HEK293 (cell line): ENCODE measurements at regions not wholly inside any gene's neighbourhood (a gene's known extent, or its start where the extent isn't known, plus 50 kb on each side); places are given as distances from the start of the nearest gene placed in this dataset.
A peak's percentile ranks its signal among the peaks of the same experiment; 100 is the strongest.

Source experiments
- CTCF ChIA-PET: fragments of 350-600 bp; formaldehyde crosslinking; extraction: SDS; loops from one replicate; lab custom pipeline; 2021; ENCODE audit warnings: antibody characterized with exemption; lab: Yijun Ruan, JAX
- POLR2A ChIA-PET: fragments of 300-600 bp; formaldehyde crosslinking; extraction: SDS; loops from one replicate; lab custom pipeline; 2020; ENCODE audit warnings: antibody characterized with exemption, inconsistent platforms; lab: Yijun Ruan, JAX
- H3K27ac ChIP-seq: fragments of 200-500 bp; sonication (Bioruptor generic); 2 replicates; pipeline ENCODE4 v1.5.1; 2014; ENCODE audit warnings: low read depth, low read length, control low read depth, inconsistent platforms; ENCODE audit errors: extremely low read depth
- H3K36me3 ChIP-seq, 2 experiments: fragments of 200-500 bp in 1 of 2; sonication (Bioruptor generic) in 1 of 2; 1 replicate in 1 of 2; 2 replicates in 1 of 2; pipeline ENCODE4 v1.5.1; 2014 to 2017; ENCODE audit warnings: inconsistent platforms in 2 of 2, low read length in 2 of 2; ENCODE audit not compliant: control insufficient read depth in 2 of 2, insufficient read depth in 1 of 2
- H3K4me1 ChIP-seq: fragments of 200-500 bp; sonication (Bioruptor generic); 2 replicates; pipeline ENCODE4 v1.5.1; 2014; ENCODE audit warnings: mild to moderate bottlenecking, low read length, inconsistent platforms; ENCODE audit not compliant: control insufficient read depth, insufficient read depth
- H3K4me3 ChIP-seq: 2 replicates; pipeline ENCODE4 v1.5.1; 2011; ENCODE audit warnings: low read depth, mild to moderate bottlenecking, control low read depth, low read length, moderate library complexity
- H3K9me3 ChIP-seq: fragments of 200-500 bp; sonication (Bioruptor generic); 2 replicates; pipeline ENCODE4 v1.5.1; 2014; ENCODE audit warnings: low read depth, low read length, inconsistent platforms; ENCODE audit not compliant: control insufficient read depth, insufficient read depth
- IKZF3 ChIP-seq: fragments of 450-650 bp; IDR thresholded peaks from 2 replicates; pipeline ENCODE4 v1.5.0; 2018; ENCODE audit warnings: missing biosample characterization, mild to moderate bottlenecking, missing genetic modification characterization, moderate library complexity
- INSM2 ChIP-seq: fragments of 450-650 bp; formaldehyde crosslinking; IDR thresholded peaks from 2 replicates; pipeline ENCODE4 v1.5.1; 2016; ENCODE audit warnings: missing biosample characterization, missing genetic modification characterization
- KLF1 ChIP-seq: fragments of 450-650 bp; formaldehyde crosslinking; IDR thresholded peaks from 2 replicates; pipeline ENCODE4 v1.5.1; 2016; ENCODE audit warnings: missing biosample characterization, missing genetic modification characterization
- KLF10 ChIP-seq: fragments of 450-650 bp; IDR thresholded peaks from 2 replicates; pipeline ENCODE4 v1.5.1; 2018; ENCODE audit warnings: missing biosample characterization, mild to moderate bottlenecking, missing genetic modification characterization
- MZF1 ChIP-seq: fragments of 450-650 bp; formaldehyde crosslinking; IDR thresholded peaks from 2 replicates; pipeline ENCODE4 v1.5.1; 2017; ENCODE audit warnings: missing biosample characterization, missing genetic modification characterization, borderline replicate concordance
- OVOL3 ChIP-seq: fragments of 450-650 bp; formaldehyde crosslinking; IDR thresholded peaks from 2 replicates; pipeline ENCODE4 v1.5.1; 2016; ENCODE audit warnings: missing biosample characterization, missing genetic modification characterization
- ZBTB1 ChIP-seq: fragments of 450-650 bp; formaldehyde crosslinking; IDR thresholded peaks from 2 replicates; pipeline ENCODE4 v1.5.1; 2016; ENCODE audit warnings: missing biosample characterization, missing genetic modification characterization
- ZBTB21 ChIP-seq: fragments of 450-650 bp; formaldehyde crosslinking; IDR thresholded peaks from 2 replicates; pipeline ENCODE4 v1.5.1; 2017; ENCODE audit warnings: missing biosample characterization, missing genetic modification characterization
- ZFHX2 ChIP-seq: fragments of 450-650 bp; formaldehyde crosslinking; conservative IDR thresholded peaks from 2 replicates; pipeline ENCODE4 v1.5.1; 2016; ENCODE audit warnings: missing biosample characterization, missing genetic modification characterization
- ZNF157 ChIP-seq: fragments of 450-650 bp; formaldehyde crosslinking; IDR thresholded peaks from 2 replicates; pipeline ENCODE4 v1.5.1; 2016; ENCODE audit warnings: missing biosample characterization, missing genetic modification characterization
- ZNF302 ChIP-seq: fragments of 450-650 bp; formaldehyde crosslinking; IDR thresholded peaks from 2 replicates; pipeline ENCODE4 v1.5.1; 2016; ENCODE audit warnings: missing biosample characterization, missing genetic modification characterization, low read depth
- ZNF398 ChIP-seq: fragments of 450-650 bp; formaldehyde crosslinking; IDR thresholded peaks from 2 replicates; pipeline ENCODE4 v1.5.1; 2017; ENCODE audit warnings: missing biosample characterization, missing genetic modification characterization
- ZNF530 ChIP-seq: fragments of 450-650 bp; formaldehyde crosslinking; IDR thresholded peaks from 2 replicates; pipeline ENCODE4 v1.5.1; 2016; ENCODE audit warnings: low read depth, missing biosample characterization, missing genetic modification characterization
- ZNF555 ChIP-seq: fragments of 450-650 bp; formaldehyde crosslinking; conservative IDR thresholded peaks from 2 replicates; pipeline ENCODE4 v1.5.1; 2017; ENCODE audit warnings: missing biosample characterization, mild to moderate bottlenecking, missing genetic modification characterization, inconsistent platforms
- ZXDB ChIP-seq: fragments of 450-650 bp; formaldehyde crosslinking; IDR thresholded peaks from 2 replicates; pipeline ENCODE4 v1.5.1; 2016; ENCODE audit warnings: missing biosample characterization, missing genetic modification characterization
- TF ChIP-seq, protein P1 (sequence below): fragments of 450-650 bp; formaldehyde crosslinking; IDR thresholded peaks from 2 replicates; pipeline ENCODE4 v1.5.1; 2016; ENCODE audit warnings: missing biosample characterization, missing genetic modification characterization, borderline replicate concordance

GRCh38 chr21:16533692-16534407 is 804.1 kb downstream of the USP25 start:
- Histone ChIP-seq H3K4me3 (no peak overlapping the region), H3K36me3 (no peaks in the 10 kb centered on the region), H3K27ac (peak overlapping the region; percentile 32; the same call in 1 of the 2 replicates), H3K4me1 (peaks cover 13% of the 10 kb centered on the region; the same call in 1 of the 2 replicates), H3K9me3 (no peaks in the 10 kb centered on the region; the same call in 1 of the 2 replicates)
- TF ChIP-seq KLF1 (tag by site-specific recombination) (no peak), IKZF3 (tag by site-specific recombination) (no peak), INSM2 (tag by site-specific recombination) (no peak), ZFHX2 (tag by site-specific recombination) (no peak), MZF1 (tag by site-specific recombination) (no peak), KLF10 (tag by site-specific recombination) (no peak), ZNF302 (tag by site-specific recombination) (no peak), ZNF530 (tag by site-specific recombination) (no peak), ZNF157 (tag by site-specific recombination) (no peak), ZNF555 (tag by site-specific recombination) (no peak), ZBTB1 (tag by site-specific recombination) (no peak), ZBTB21 (tag by site-specific recombination) (no peak), OVOL3 (tag by site-specific recombination) (no peak), ZNF398 (tag by site-specific recombination) (no peak), ZXDB (tag by site-specific recombination) (no peak)
- TF ChIP-seq, protein P1, sequence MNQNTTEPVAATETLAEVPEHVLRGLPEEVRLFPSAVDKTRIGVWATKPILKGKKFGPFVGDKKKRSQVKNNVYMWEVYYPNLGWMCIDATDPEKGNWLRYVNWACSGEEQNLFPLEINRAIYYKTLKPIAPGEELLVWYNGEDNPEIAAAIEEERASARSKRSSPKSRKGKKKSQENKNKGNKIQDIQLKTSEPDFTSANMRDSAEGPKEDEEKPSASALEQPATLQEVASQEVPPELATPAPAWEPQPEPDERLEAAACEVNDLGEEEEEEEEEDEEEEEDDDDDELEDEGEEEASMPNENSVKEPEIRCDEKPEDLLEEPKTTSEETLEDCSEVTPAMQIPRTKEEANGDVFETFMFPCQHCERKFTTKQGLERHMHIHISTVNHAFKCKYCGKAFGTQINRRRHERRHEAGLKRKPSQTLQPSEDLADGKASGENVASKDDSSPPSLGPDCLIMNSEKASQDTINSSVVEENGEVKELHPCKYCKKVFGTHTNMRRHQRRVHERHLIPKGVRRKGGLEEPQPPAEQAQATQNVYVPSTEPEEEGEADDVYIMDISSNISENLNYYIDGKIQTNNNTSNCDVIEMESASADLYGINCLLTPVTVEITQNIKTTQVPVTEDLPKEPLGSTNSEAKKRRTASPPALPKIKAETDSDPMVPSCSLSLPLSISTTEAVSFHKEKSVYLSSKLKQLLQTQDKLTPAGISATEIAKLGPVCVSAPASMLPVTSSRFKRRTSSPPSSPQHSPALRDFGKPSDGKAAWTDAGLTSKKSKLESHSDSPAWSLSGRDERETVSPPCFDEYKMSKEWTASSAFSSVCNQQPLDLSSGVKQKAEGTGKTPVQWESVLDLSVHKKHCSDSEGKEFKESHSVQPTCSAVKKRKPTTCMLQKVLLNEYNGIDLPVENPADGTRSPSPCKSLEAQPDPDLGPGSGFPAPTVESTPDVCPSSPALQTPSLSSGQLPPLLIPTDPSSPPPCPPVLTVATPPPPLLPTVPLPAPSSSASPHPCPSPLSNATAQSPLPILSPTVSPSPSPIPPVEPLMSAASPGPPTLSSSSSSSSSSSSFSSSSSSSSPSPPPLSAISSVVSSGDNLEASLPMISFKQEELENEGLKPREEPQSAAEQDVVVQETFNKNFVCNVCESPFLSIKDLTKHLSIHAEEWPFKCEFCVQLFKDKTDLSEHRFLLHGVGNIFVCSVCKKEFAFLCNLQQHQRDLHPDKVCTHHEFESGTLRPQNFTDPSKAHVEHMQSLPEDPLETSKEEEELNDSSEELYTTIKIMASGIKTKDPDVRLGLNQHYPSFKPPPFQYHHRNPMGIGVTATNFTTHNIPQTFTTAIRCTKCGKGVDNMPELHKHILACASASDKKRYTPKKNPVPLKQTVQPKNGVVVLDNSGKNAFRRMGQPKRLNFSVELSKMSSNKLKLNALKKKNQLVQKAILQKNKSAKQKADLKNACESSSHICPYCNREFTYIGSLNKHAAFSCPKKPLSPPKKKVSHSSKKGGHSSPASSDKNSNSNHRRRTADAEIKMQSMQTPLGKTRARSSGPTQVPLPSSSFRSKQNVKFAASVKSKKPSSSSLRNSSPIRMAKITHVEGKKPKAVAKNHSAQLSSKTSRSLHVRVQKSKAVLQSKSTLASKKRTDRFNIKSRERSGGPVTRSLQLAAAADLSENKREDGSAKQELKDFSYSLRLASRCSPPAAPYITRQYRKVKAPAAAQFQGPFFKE (tag by site-specific recombination): no peak
- ChIA-PET POLR2A (no interaction called here), CTCF (no interaction called here)
